Stimulated activated CD4-positive, alpha-beta T cell treated with anti-CD3 and anti-CD28 coated beads, Interleukin-4, amount 100 ng/mL, for 1 hour (primary cell): ENCODE measurements at regions not wholly inside any gene's neighbourhood (a gene's known extent, or its start where the extent isn't known, plus 50 kb on each side); places are given as distances from the start of the nearest gene placed in this dataset.
"Not testable (repeated sequence)": the region's sequence is repeated elsewhere in the genome, so short reads cannot be mapped to it uniquely, and the experiment has no call there.

Source experiments
- DNase-seq: peaks from one replicate; pipeline ENCODE4 v3.0.0-alpha.2; 2020

GRCh38 chr7:113705439-113705838 is 213.4 kb downstream of the PPP1R3A start:
- DNase-seq: no peak

GRCh38 chr7:113698556-113699220 is 220.1 kb downstream of the PPP1R3A start:
- no peak for DNase-seq

- no peak for DNase-seq
Observed at GRCh38 chr7:113694149-113694548, 224.7 kb downstream of the PPP1R3A start.

GRCh38 chr7:113684165-113684564 is 234.6 kb downstream of the PPP1R3A start:
- no peak for DNase-seq

GRCh38 chr7:113677811-113678210 is 241.0 kb downstream of the PPP1R3A start:
- no peak for DNase-seq

GRCh38 chr7:113664867-113665266 is 253.9 kb downstream of the PPP1R3A start:
- no peak for DNase-seq

GRCh38 chr7:113659416-113659815 is 259.4 kb downstream of the PPP1R3A start:
- DNase-seq: no peak

- no peak for DNase-seq
Observed at GRCh38 chr7:113657603-113658002, 261.2 kb downstream of the PPP1R3A start.

GRCh38 chr7:113652501-113652900 is 266.3 kb downstream of the PPP1R3A start:
- no peak for DNase-seq

- DNase-seq: no peak
Observed at GRCh38 chr7:113649556-113649955, 269.3 kb downstream of the PPP1R3A start.

- DNase-seq: no peak
Observed at GRCh38 chr7:113639221-113639620, 279.6 kb downstream of the PPP1R3A start.

- no peak for DNase-seq
Observed at GRCh38 chr7:113636727-113637421, 281.9 kb downstream of the PPP1R3A start.

- DNase-seq: no peak
Observed at GRCh38 chr7:113635492-113635891, 283.3 kb downstream of the PPP1R3A start.

- DNase-seq: no peak
Observed at GRCh38 chr7:113633073-113633472, 285.7 kb downstream of the PPP1R3A start.

- DNase-seq: no peak
Observed at GRCh38 chr7:113628948-113629847, 289.6 kb downstream of the PPP1R3A start.

- no peak for DNase-seq
Observed at GRCh38 chr7:113625494-113626102, 293.2 kb downstream of the PPP1R3A start.

- no peak for DNase-seq
Observed at GRCh38 chr7:113622796-113623195, 296.0 kb downstream of the PPP1R3A start.

- no peak for DNase-seq
Observed at GRCh38 chr7:113610572-113610971, 308.2 kb downstream of the PPP1R3A start.

- DNase-seq: no peak
Observed at GRCh38 chr7:113608782-113609181, 310.0 kb downstream of the PPP1R3A start.

GRCh38 chr7:113606325-113606724 is 312.5 kb downstream of the PPP1R3A start:
- DNase-seq: no peak

GRCh38 chr7:113600428-113600827 is 318.4 kb downstream of the PPP1R3A start:
- DNase-seq: not testable (repeated sequence)

GRCh38 chr7:113593455-113593854 is 325.4 kb downstream of the PPP1R3A start:
- not testable (repeated sequence) for DNase-seq

- DNase-seq: not testable (repeated sequence)
Observed at GRCh38 chr7:113592924-113593323, 325.9 kb downstream of the PPP1R3A start.
